Lung (tissue), 11 donors: ENCODE measurements at regions not wholly inside any gene's neighbourhood (a gene's known extent, or its start where the extent isn't known, plus 50 kb on each side); places are given as distances from the start of the nearest gene placed in this dataset.

Experiments
- ATAC-seq: fragments of 200-7000 bp; cut with Tn5 transposase; one replicate; pipeline ENCODE4 v1.9.1; 2020; ENCODE audit warnings: moderate number of reproducible peaks; ENCODE audit not compliant: insufficient read depth, low FRiP score
- DNase-seq, 3 donors: peaks; one replicate each; pipeline ENCODE4 v3.0.0-alpha.2; 2013 to 2017
- H3K27ac ChIP-seq, 2 donors: one replicate each; pipeline ENCODE4 v1.5.1; 2013; ENCODE audit warnings: mild to moderate bottlenecking in 2 of 2, moderate library complexity in 2 of 2, control low read depth in 1 of 2, inconsistent platforms in 1 of 2, low read depth in 1 of 2, low read length in 1 of 2
- H3K27me3 ChIP-seq, 3 donors: one replicate each; pipeline ENCODE4 v1.5.1; 2013; ENCODE audit warnings: low read length in 2 of 3; ENCODE audit not compliant: control insufficient read depth in 3 of 3, insufficient read depth in 3 of 3
- H3K36me3 ChIP-seq, 4 donors: one replicate each; pipeline ENCODE4 v1.5.1; 2013; ENCODE audit warnings: low read length in 4 of 4, mild to moderate bottlenecking in 1 of 4, moderate library complexity in 1 of 4; ENCODE audit not compliant: control insufficient read depth in 4 of 4, insufficient read depth in 4 of 4
- H3K4me1 ChIP-seq, 5 donors: one replicate each; pipeline ENCODE4 v1.5.1; 2013; ENCODE audit warnings: low read length in 5 of 5, mild to moderate bottlenecking in 2 of 5, moderate library complexity in 1 of 5; ENCODE audit not compliant: control insufficient read depth in 5 of 5, insufficient read depth in 5 of 5
- H3K4me3 ChIP-seq: one replicate; pipeline ENCODE4 v1.5.1; 2013; ENCODE audit warnings: mild to moderate bottlenecking, control low read depth, moderate library complexity
- H3K9ac ChIP-seq, 2 donors: one replicate each; pipeline ENCODE4 v1.5.1; 2013; ENCODE audit warnings: low read length in 2 of 2, control low read depth in 1 of 2; ENCODE audit not compliant: insufficient read depth in 1 of 2
- H3K9me3 ChIP-seq, 4 donors: one replicate each; pipeline ENCODE4 v1.5.1; 2013; ENCODE audit warnings: low read length in 3 of 4, mild to moderate bottlenecking in 1 of 4, moderate library complexity in 1 of 4; ENCODE audit not compliant: control insufficient read depth in 4 of 4, insufficient read depth in 3 of 4
- WGBS, 2 donors: extraction: QIAGEN DNeasy Blood & Tissue Kit; methylation state at CpG; one replicate each; pipeline ENCODE4 v1.1.7; 2013; 5-methylcytosine and 5-hydroxymethylcytosine counted together
- TF ChIP-seq, protein P1 (sequence below): IDR thresholded peaks from 2 replicates; pipeline ENCODE4 v1.5.1; 2012; ENCODE audit warnings: mild to moderate bottlenecking; ENCODE audit errors: control extremely low read depth, extremely low read depth
- donor health status: control.
- donor health status: control.
- donor health status: Bipolar disorder and iron deficiency.
- donor health status: healthy.
- donor health status: DM: yes; HTN: yes; CAD: no.

DNA sequence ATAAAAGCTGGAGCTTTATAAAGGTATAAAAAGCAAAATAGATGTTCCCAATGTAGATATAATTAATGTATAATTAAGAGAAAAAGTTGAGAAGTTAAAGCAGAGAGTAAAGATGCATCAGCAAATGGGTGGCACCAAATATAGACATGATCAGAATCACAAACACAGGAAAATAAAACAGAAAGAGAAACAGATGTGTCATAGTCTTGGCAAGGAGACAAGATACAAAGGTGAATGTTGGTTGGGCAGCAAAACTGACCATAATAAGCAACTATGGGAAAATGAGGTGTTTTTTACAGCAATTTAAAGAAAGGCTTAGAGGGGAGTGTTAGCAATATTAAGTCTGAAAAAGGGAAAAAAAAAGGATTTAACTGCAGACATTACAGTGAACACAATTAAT lies 135.4 kb upstream of the CLEC14A start:
- Histone ChIP-seq H3K27ac (no peak overlapping the region), H3K4me1 (peaks cover 0 to 4% (median 0%) of the 10 kb centered on the region in 5 donors), H3K27me3 (no peaks in the 10 kb centered on the region), H3K36me3 (no peaks in the 10 kb centered on the region), H3K4me3 (no peak overlapping the region), H3K9me3 (no peaks in the 10 kb centered on the region), H3K9ac (no peak overlapping the region)
- DNase-seq (no peak), ATAC-seq (no peak)
- TF ChIP-seq, protein P1, sequence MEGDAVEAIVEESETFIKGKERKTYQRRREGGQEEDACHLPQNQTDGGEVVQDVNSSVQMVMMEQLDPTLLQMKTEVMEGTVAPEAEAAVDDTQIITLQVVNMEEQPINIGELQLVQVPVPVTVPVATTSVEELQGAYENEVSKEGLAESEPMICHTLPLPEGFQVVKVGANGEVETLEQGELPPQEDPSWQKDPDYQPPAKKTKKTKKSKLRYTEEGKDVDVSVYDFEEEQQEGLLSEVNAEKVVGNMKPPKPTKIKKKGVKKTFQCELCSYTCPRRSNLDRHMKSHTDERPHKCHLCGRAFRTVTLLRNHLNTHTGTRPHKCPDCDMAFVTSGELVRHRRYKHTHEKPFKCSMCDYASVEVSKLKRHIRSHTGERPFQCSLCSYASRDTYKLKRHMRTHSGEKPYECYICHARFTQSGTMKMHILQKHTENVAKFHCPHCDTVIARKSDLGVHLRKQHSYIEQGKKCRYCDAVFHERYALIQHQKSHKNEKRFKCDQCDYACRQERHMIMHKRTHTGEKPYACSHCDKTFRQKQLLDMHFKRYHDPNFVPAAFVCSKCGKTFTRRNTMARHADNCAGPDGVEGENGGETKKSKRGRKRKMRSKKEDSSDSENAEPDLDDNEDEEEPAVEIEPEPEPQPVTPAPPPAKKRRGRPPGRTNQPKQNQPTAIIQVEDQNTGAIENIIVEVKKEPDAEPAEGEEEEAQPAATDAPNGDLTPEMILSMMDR = no peak

DNA sequence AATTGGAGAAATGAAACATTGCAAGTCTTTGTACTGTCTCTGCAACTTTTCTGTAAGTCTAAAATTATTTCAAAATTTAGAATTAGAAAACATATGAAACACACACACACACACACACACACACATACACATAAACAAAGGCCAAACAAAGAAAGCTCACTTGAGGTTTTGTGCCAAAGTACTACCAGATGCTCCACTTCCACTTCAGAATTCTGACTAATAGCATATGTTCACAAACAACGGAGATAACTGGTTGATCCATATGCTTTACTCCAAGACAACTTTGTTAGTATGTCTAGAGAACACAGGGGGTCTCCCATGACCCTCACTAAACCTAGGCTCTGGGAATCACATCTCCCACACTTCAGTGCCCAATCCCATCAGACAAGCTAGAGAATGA lies 133.8 kb upstream of the CLEC14A start:
- TF ChIP-seq, protein P1 = no peak
- Histone ChIP-seq H3K9ac (no peak overlapping the region), H3K27ac (no peak overlapping the region), H3K4me1 (peaks cover 0 to 4% (median 0%) of the 10 kb centered on the region in 5 donors), H3K9me3 (no peaks in the 10 kb centered on the region), H3K36me3 (no peaks in the 10 kb centered on the region), H3K4me3 (no peak overlapping the region), H3K27me3 (no peaks in the 10 kb centered on the region)
- no peak for ATAC-seq
- 69 to 70% methylated on average over 1 of the region's 1 CpG for WGBS, 2 donors
- DNase-seq = peak in 2 of 3 donors; percentile 53 to 61

DNA sequence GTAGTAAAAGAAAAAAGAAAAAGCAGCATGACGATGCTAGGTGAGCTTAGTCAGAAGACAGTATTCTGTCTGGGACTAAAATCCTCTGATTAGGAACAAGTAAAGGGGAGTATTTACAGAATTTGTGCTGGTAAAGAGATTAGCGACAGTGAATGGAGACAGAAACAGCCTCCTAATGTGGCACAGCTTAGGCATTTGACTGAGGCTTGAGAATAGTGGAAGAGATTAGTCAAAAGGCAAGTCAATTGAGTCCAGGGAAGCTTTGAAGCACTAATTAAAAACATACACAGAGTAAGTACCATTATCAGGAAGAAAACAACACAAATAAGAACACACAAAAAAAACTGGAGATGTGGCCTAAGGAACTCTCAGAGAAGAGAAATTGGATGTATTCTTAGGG lies 131.9 kb upstream of the CLEC14A start:
- TF ChIP-seq, protein P1 = no peak
- H3K9me3 ChIP-seq = no peaks in the 10 kb centered on the region
- H3K4me1 ChIP-seq = peaks cover 0 to 4% (median 0%) of the 10 kb centered on the region in 5 donors
- H3K36me3 ChIP-seq = no peaks in the 10 kb centered on the region
- DNase-seq = no peak
- no peak overlapping the region for H3K27ac ChIP-seq
- H3K27me3 ChIP-seq = no peaks in the 10 kb centered on the region
- H3K9ac ChIP-seq = no peak overlapping the region
- H3K4me3 ChIP-seq = no peak overlapping the region
- no peak for ATAC-seq
- WGBS, 2 donors = 84% methylated on average over 2 of the region's 2 CpGs

DNA sequence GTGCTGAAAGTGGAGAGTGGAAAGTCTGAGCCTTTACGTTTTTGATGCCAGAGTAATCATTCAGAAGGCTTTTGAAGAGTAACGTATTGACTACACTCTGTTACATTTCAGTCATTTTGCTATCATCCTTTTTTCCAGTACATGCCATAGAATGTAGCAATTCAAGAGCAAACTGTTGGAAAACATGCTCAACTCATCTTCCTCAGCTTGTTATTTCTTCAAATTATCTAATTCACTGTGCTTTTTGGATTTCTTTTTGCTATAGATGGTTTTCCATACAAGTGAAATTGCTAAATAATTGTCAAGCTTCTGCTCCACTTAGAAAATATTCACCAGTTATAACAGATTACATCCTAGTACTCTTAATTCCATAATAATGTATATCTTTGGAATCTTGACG lies 129.9 kb upstream of the CLEC14A start:
- DNase-seq (peak in 2 of 3 donors; percentile 35 to 75), ATAC-seq (no peak)
- Histone ChIP-seq H3K9me3 (peaks cover 0 to 2% (median 0%) of the 10 kb centered on the region in 4 donors), H3K4me1 (peaks cover 0 to 4% (median 0%) of the 10 kb centered on the region in 5 donors), H3K27me3 (no peaks in the 10 kb centered on the region), H3K4me3 (no peak overlapping the region), H3K9ac (no peak overlapping the region), H3K27ac (no peak overlapping the region), H3K36me3 (no peaks in the 10 kb centered on the region)
- TF ChIP-seq, protein P1 = no peak
- WGBS, 2 donors = 71 to 76% methylated on average over 3 of the region's 3 CpGs
